ENCODE measurements at regions not wholly inside any gene's neighbourhood (a gene's known extent, or its start where the extent isn't known, plus 50 kb on each side); places are given as distances from the start of the nearest gene placed in this dataset.
A peak's percentile ranks its signal among the peaks of the same experiment; 100 is the strongest.

DNA sequence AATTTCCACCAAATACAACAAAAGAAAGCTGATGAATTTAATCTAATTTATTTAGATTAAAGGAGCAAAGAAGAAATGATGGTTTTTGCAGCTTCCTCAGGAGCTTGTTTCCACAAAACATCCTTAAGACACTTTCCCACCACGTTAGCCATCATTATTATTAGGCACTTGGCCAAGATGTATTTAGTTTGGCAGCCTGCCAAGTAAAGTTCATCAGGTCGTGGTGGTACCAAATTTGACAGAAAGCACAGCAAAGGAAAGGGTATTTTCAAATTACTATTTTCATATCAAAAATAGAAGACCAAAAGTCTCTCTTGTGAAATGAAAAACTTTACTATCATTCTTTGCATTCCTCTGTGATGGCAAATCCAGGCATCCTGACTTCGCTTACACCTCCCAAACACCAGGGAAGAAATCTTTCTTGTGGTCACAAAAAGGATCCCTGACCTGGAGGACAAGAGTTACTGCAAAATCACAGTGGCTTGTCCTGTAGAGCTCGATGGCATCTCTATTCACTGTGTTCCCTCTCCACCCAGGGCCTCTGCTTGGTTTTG, 123.1 kb upstream of the INHBA start:
- Histone ChIP-seq H3K4me2 (ENCODE audit: extremely low read depth, insufficient read depth, low read length) (no peak overlapping the region), H4K20me1 (ENCODE audit: control insufficient read depth, extremely low read depth, insufficient read depth, low read length) (no peaks in the 10 kb centered on the region), H2AFZ (ENCODE audit: low read length) (no peak overlapping the region), H3K36me3 (ENCODE audit: control insufficient read depth, insufficient read depth, low read length) (no peaks in the 10 kb centered on the region), H3K4me1 (ENCODE audit: control insufficient read depth, extremely low read depth, insufficient read depth, low read length) (peaks cover 10% of the 10 kb centered on the region), H3K9me3 (ENCODE audit: control insufficient read depth, insufficient read depth, low read depth, low read length) (no peaks in the 10 kb centered on the region), H3K27me3 (ENCODE audit: control insufficient read depth, insufficient read depth, low read length) (no peaks in the 10 kb centered on the region), H3K27ac (ENCODE audit: insufficient read depth, low read length) (no peak overlapping the region), H3K4me3 (replicated peaks in 1 of 4; ENCODE audit: control extremely low read depth in 1 of 4, insufficient read depth in 1 of 4, low read depth in 3 of 4, low read length in 4 of 4) (no peak overlapping the region), H3K79me2 (ENCODE audit: control insufficient read depth, insufficient read depth, low read length) (no peaks in the 10 kb centered on the region), H3K9ac (ENCODE audit: insufficient read depth, low read length) (no peak overlapping the region)
- TF ChIP-seq, protein P1, sequence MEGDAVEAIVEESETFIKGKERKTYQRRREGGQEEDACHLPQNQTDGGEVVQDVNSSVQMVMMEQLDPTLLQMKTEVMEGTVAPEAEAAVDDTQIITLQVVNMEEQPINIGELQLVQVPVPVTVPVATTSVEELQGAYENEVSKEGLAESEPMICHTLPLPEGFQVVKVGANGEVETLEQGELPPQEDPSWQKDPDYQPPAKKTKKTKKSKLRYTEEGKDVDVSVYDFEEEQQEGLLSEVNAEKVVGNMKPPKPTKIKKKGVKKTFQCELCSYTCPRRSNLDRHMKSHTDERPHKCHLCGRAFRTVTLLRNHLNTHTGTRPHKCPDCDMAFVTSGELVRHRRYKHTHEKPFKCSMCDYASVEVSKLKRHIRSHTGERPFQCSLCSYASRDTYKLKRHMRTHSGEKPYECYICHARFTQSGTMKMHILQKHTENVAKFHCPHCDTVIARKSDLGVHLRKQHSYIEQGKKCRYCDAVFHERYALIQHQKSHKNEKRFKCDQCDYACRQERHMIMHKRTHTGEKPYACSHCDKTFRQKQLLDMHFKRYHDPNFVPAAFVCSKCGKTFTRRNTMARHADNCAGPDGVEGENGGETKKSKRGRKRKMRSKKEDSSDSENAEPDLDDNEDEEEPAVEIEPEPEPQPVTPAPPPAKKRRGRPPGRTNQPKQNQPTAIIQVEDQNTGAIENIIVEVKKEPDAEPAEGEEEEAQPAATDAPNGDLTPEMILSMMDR (conservative IDR thresholded peaks at IDR 0.05 in 1 of 2, IDR thresholded peaks at IDR 0.05 in 1 of 2; ENCODE audit: low read depth in 1 of 2, low read length in 2 of 2) = no peak
- TF ChIP-seq EZH2 (IDR thresholded peaks at IDR 0.05; ENCODE audit: low read length, missing control alignments) = no peak
- DNase-seq (ENCODE audit: low read depth in 2 of 2) = peak in 1 of 2 donors; percentile 54

GRCh38 chr7:41824284-41824683, 121.4 kb upstream of the INHBA start:
- Histone ChIP-seq H4K20me1 (ENCODE audit: control insufficient read depth, extremely low read depth, insufficient read depth, low read length) (no peaks in the 10 kb centered on the region), H3K27ac (ENCODE audit: insufficient read depth, low read length) (peak overlapping the region; percentile 5), H2AFZ (ENCODE audit: low read length) (peak overlapping the region; percentile 34), H3K4me1 (ENCODE audit: control insufficient read depth, extremely low read depth, insufficient read depth, low read length) (peaks cover 14% of the 10 kb centered on the region), H3K27me3 (ENCODE audit: control insufficient read depth, insufficient read depth, low read length) (no peaks in the 10 kb centered on the region), H3K4me3 (replicated peaks in 1 of 4; ENCODE audit: control extremely low read depth in 1 of 4, insufficient read depth in 1 of 4, low read depth in 3 of 4, low read length in 4 of 4) (no peak overlapping the region), H3K9ac (ENCODE audit: insufficient read depth, low read length) (no peak overlapping the region), H3K4me2 (ENCODE audit: extremely low read depth, insufficient read depth, low read length) (peak overlapping the region; percentile 33), H3K36me3 (ENCODE audit: control insufficient read depth, insufficient read depth, low read length) (no peaks in the 10 kb centered on the region), H3K9me3 (ENCODE audit: control insufficient read depth, insufficient read depth, low read depth, low read length) (no peaks in the 10 kb centered on the region), H3K79me2 (ENCODE audit: control insufficient read depth, insufficient read depth, low read length) (no peaks in the 10 kb centered on the region)
- peak; percentile 18 to 50 for DNase-seq (ENCODE audit: low read depth in 2 of 2)
- TF ChIP-seq EZH2 (IDR thresholded peaks at IDR 0.05; ENCODE audit: low read length, missing control alignments) = no peak
- TF ChIP-seq, protein P1 (conservative IDR thresholded peaks at IDR 0.05 in 1 of 2, IDR thresholded peaks at IDR 0.05 in 1 of 2; ENCODE audit: low read depth in 1 of 2, low read length in 2 of 2) = no peak

- no peak for TF ChIP-seq EZH2 (IDR thresholded peaks at IDR 0.05; ENCODE audit: low read length, missing control alignments)
- H3K4me1 ChIP-seq (ENCODE audit: control insufficient read depth, extremely low read depth, insufficient read depth, low read length) = peaks cover 14% of the 10 kb centered on the region
- no peak overlapping the region for H3K4me3 ChIP-seq (replicated peaks in 1 of 4; ENCODE audit: control extremely low read depth in 1 of 4, insufficient read depth in 1 of 4, low read depth in 3 of 4, low read length in 4 of 4)
- H3K4me2 ChIP-seq (ENCODE audit: extremely low read depth, insufficient read depth, low read length) = no peak overlapping the region
- H3K9ac ChIP-seq (ENCODE audit: insufficient read depth, low read length) = no peak overlapping the region
- no peaks in the 10 kb centered on the region for H3K36me3 ChIP-seq (ENCODE audit: control insufficient read depth, insufficient read depth, low read length)
- H3K79me2 ChIP-seq (ENCODE audit: control insufficient read depth, insufficient read depth, low read length) = no peaks in the 10 kb centered on the region
- no peaks in the 10 kb centered on the region for H3K27me3 ChIP-seq (ENCODE audit: control insufficient read depth, insufficient read depth, low read length)
- no peak overlapping the region for H2AFZ ChIP-seq (ENCODE audit: low read length)
- DNase-seq (ENCODE audit: low read depth in 2 of 2) = no peak
- H4K20me1 ChIP-seq (ENCODE audit: control insufficient read depth, extremely low read depth, insufficient read depth, low read length) = no peaks in the 10 kb centered on the region
- H3K27ac ChIP-seq (ENCODE audit: insufficient read depth, low read length) = no peak overlapping the region
- no peaks in the 10 kb centered on the region for H3K9me3 ChIP-seq (ENCODE audit: control insufficient read depth, insufficient read depth, low read depth, low read length)
Observed at GRCh38 chr7:41822259-41822817, 119.4 kb upstream of the INHBA start.

Data from fibroblast of lung (primary cell).